Liver (tissue), 8 donors: ENCODE measurements at regions not wholly inside any gene's neighbourhood (a gene's known extent, or its start where the extent isn't known, plus 50 kb on each side); places are given as distances from the start of the nearest gene placed in this dataset.

ENCODE experiments used
- DNase-seq: peaks from one replicate; pipeline ENCODE4 v3.0.0-alpha.2; 2017; ENCODE audit warnings: low spot score
- H3K27ac ChIP-seq, 2 donors: one replicate each; pipeline ENCODE4 v1.7.0; 2013; ENCODE audit warnings: inconsistent platforms in 2 of 2, low read length in 2 of 2, control low read depth in 1 of 2, low read depth in 1 of 2, mild to moderate bottlenecking in 1 of 2
- H3K27me3 ChIP-seq, 4 donors: one replicate each; pipeline versions ENCODE4 v1.6.1 to v1.7.0; 2013; ENCODE audit warnings: low read length in 3 of 4, inconsistent platforms in 1 of 4, mild to moderate bottlenecking in 1 of 4, moderate library complexity in 1 of 4; ENCODE audit not compliant: control insufficient read depth in 4 of 4, insufficient read depth in 4 of 4
- H3K36me3 ChIP-seq, 4 donors: one replicate each; pipeline versions ENCODE4 v1.6.1 to v1.7.0; 2013; ENCODE audit warnings: low read length in 3 of 4, mild to moderate bottlenecking in 3 of 4, low read depth in 1 of 4, moderate library complexity in 1 of 4; ENCODE audit not compliant: control insufficient read depth in 4 of 4, insufficient read depth in 3 of 4
- H3K4me1 ChIP-seq, 4 donors: one replicate each; pipeline versions ENCODE4 v1.6.1 to v1.7.0; 2013; ENCODE audit warnings: low read length in 3 of 4, mild to moderate bottlenecking in 3 of 4, moderate library complexity in 1 of 4; ENCODE audit not compliant: control insufficient read depth in 4 of 4, insufficient read depth in 4 of 4
- H3K4me3 ChIP-seq, 3 donors: one replicate each; pipeline versions ENCODE4 v1.6.1 to v1.7.0; 2013; ENCODE audit warnings: low read length in 3 of 3, control low read depth in 1 of 3, low read depth in 1 of 3, mild to moderate bottlenecking in 1 of 3
- H3K9ac ChIP-seq, 2 donors: one replicate each; pipeline ENCODE4 v1.7.0; 2013; ENCODE audit warnings: low read length in 2 of 2, mild to moderate bottlenecking in 2 of 2, moderate library complexity in 2 of 2, control low read depth in 1 of 2, low read depth in 1 of 2
- H3K9me3 ChIP-seq, 4 donors: one replicate each; pipeline versions ENCODE4 v1.6.1 to v1.7.0; 2013; ENCODE audit warnings: low read length in 3 of 4; ENCODE audit not compliant: control insufficient read depth in 4 of 4
- ATF3 ChIP-seq: IDR thresholded peaks from 2 replicates; pipeline ENCODE4 v1.6.1; 2016; ENCODE audit warnings: antibody characterized with exemption
- CTCF ChIP-seq: fragments of 150-350 bp; IDR thresholded peaks from 2 replicates; pipeline ENCODE4 v1.5.1; 2017; ENCODE audit warnings: improper control_type of control experiment, low read depth, low read length; ENCODE audit not compliant: missing input control
- EGR1 ChIP-seq, 2 donors: IDR thresholded peaks; 2 replicates each; pipeline ENCODE4 v1.6.1; 2016 to 2018; ENCODE audit warnings: antibody characterized with exemption in 2 of 2, low read depth in 2 of 2
- FOXA1 ChIP-seq: IDR thresholded peaks from 2 replicates; pipeline ENCODE4 v1.6.1; 2016; ENCODE audit warnings: antibody characterized with exemption
- FOXA2 ChIP-seq: IDR thresholded peaks from 2 replicates; pipeline ENCODE4 v1.6.1; 2016; ENCODE audit warnings: antibody characterized with exemption
- GABPA ChIP-seq, 2 donors: IDR thresholded peaks in 1 of 2; conservative IDR thresholded peaks in 1 of 2; 2 replicates each; pipeline ENCODE4 v1.6.1; 2016; ENCODE audit warnings: antibody characterized with exemption in 2 of 2, mild to moderate bottlenecking in 1 of 2, moderate library complexity in 1 of 2
- HNF4A ChIP-seq, 2 donors: conservative IDR thresholded peaks; 2 replicates each; pipeline ENCODE4 v1.6.1; 2016; ENCODE audit warnings: antibody characterized with exemption in 2 of 2, mild to moderate bottlenecking in 2 of 2
- HNF4G ChIP-seq: IDR thresholded peaks from 2 replicates; pipeline ENCODE4 v1.6.1; 2016; ENCODE audit warnings: antibody characterized with exemption
- JUND ChIP-seq, 2 donors: IDR thresholded peaks; 2 replicates each; pipeline ENCODE4 v1.6.1; 2016; ENCODE audit warnings: antibody characterized with exemption in 2 of 2
- MAX ChIP-seq: IDR thresholded peaks from 2 replicates; pipeline ENCODE4 v1.6.1; 2016; ENCODE audit warnings: antibody characterized with exemption
- NR2F2 ChIP-seq: IDR thresholded peaks from 2 replicates; pipeline ENCODE4 v1.6.1; 2016; ENCODE audit warnings: antibody characterized with exemption
- RAD21 ChIP-seq, 2 donors: IDR thresholded peaks; 2 replicates each; pipeline ENCODE4 v1.6.1; 2016; ENCODE audit warnings: antibody characterized with exemption in 2 of 2, mild to moderate bottlenecking in 2 of 2
- TAF1 ChIP-seq: conservative IDR thresholded peaks from 2 replicates; pipeline ENCODE4 v1.6.1; 2016; ENCODE audit warnings: antibody characterized with exemption, mild to moderate bottlenecking
- YY1 ChIP-seq: IDR thresholded peaks from 2 replicates; pipeline ENCODE4 v1.6.1; 2016; ENCODE audit warnings: antibody characterized with exemption, mild to moderate bottlenecking
- WGBS: extraction: QIAGEN DNeasy Blood & Tissue Kit; methylation state at CpG from one replicate; pipeline ENCODE4 v1.1.7; 2013; 5-methylcytosine and 5-hydroxymethylcytosine counted together
- donor health status: healthy.
- donor health status: healthy.
- donor health status: healthy.
- donor health status: healthy.
- donor health status: healthy.

- no peaks in the 10 kb centered on the region for H3K36me3 ChIP-seq
- WGBS: 89% methylated on average over 5 of the region's 5 CpGs
- peaks cover 0 to 3% (median 0%) of the 10 kb centered on the region in 4 donors for H3K9me3 ChIP-seq
- no peak overlapping the region for H3K9ac ChIP-seq
- H3K27ac ChIP-seq: no peak overlapping the region
- H3K4me1 ChIP-seq: no peaks in the 10 kb centered on the region
- no peak for DNase-seq
- H3K27me3 ChIP-seq: no peaks in the 10 kb centered on the region
- TF ChIP-seq EGR1 (IDR thresholded peaks at IDR 0.05; ENCODE audit: low read depth in 2 of 2): no peak
- no peak for TF ChIP-seq HNF4G
- H3K4me3 ChIP-seq: no peak overlapping the region
Observed at GRCh38 chr1:221125976-221126375, 246.7 kb downstream of the HLX start.

- no peaks in the 10 kb centered on the region for H3K27me3 ChIP-seq
Observed at GRCh38 chr1:221137666-221138065, 258.4 kb downstream of the HLX start.

GRCh38 chr1:221138516-221138915 is 259.3 kb downstream of the HLX start:
- H3K27ac ChIP-seq: no peak overlapping the region
- H3K9ac ChIP-seq: no peak overlapping the region
- no peaks in the 10 kb centered on the region for H3K9me3 ChIP-seq
- H3K4me1 ChIP-seq: no peaks in the 10 kb centered on the region
- H3K4me3 ChIP-seq: no peak overlapping the region
- TF ChIP-seq TAF1 (no peak), CTCF (no peak), HNF4G (no peak), FOXA2 (no peak), RAD21 (IDR thresholded peaks at IDR 0.05) (no peak), GABPA (IDR thresholded peaks at IDR 0.05 in 1 of 2, conservative IDR thresholded peaks at IDR 0.05 in 1 of 2) (no peak), MAX (no peak), ATF3 (no peak)
- no peaks in the 10 kb centered on the region for H3K36me3 ChIP-seq
- DNase-seq: no peak
- no peaks in the 10 kb centered on the region for H3K27me3 ChIP-seq

More at GRCh38 chr1:221137666-221138065, 258.4 kb downstream of the HLX start:
- H3K36me3 ChIP-seq: no peaks in the 10 kb centered on the region
- no peak overlapping the region for H3K27ac ChIP-seq
- 31% methylated on average over 2 of the region's 2 CpGs for WGBS
- H3K9me3 ChIP-seq: no peaks in the 10 kb centered on the region
- H3K4me3 ChIP-seq: no peak overlapping the region
- no peak for TF ChIP-seq JUND (IDR thresholded peaks at IDR 0.05)
- no peak for TF ChIP-seq FOXA1
- no peak for TF ChIP-seq YY1
- no peak for TF ChIP-seq ATF3
- no peak for TF ChIP-seq HNF4A (conservative IDR thresholded peaks at IDR 0.05)
- no peak for TF ChIP-seq NR2F2
- no peak for TF ChIP-seq FOXA2
- TF ChIP-seq EGR1 (IDR thresholded peaks at IDR 0.05; ENCODE audit: low read depth in 2 of 2): no peak
- H3K9ac ChIP-seq: no peak overlapping the region
- H3K4me1 ChIP-seq: no peaks in the 10 kb centered on the region
- DNase-seq: no peak
